HG02870 (cell line): ENCODE measurements at regions not wholly inside any gene's neighbourhood (a gene's known extent, or its start where the extent isn't known, plus 50 kb on each side); places are given as distances from the start of the nearest gene placed in this dataset.
"Not testable (repeated sequence)": the region's sequence is repeated elsewhere in the genome, so short reads cannot be mapped to it uniquely, and the experiment has no call there.

Experiments
- ATAC-seq: cut with Tn5 transposase; IDR thresholded peaks from one replicate; pipeline ENCODE4 v1.9.1; 2021; ENCODE audit warnings: mild to moderate bottlenecking, moderate library complexity; ENCODE audit not compliant: unreplicated experiment

DNA sequence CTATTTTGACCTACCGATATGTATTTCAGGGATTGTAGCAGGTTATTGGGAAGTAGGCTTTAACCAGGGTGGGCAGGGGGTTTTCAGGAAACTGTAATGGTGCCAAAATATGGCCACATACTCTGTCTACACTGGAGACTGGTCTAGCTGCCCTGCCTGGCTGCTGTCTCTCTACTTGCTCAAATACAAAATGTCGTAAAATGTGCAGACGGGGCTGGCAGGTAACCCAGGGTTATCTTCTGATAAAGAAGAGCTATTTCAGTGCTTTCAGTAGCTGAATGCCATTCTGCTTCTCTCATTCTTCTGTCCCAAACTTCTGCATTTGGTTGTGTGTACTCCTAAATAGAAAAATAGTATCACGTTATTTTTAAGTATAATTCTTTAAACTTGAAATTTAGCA lies 616.2 kb downstream of the EPM2A start:
- no peak for ATAC-seq

DNA sequence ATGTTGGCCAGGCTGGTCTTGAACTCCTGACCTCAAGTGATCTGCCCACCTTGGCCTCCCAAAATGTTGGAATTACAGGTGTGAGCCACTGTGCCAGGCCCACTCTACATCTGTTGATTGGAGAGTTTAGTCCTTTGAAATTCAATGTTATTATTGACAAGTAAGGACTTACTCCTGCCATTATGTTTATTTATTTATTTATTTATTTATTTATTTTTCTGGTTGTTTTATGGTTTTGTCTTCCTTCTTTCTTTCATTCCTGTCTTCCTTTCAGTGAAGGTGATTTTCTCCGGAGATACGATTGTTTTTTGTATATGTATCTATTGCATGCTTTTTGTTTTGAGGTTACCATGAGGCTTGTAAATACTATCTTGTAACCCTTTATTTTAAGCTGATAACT lies 602.6 kb downstream of the EPM2A start:
- ATAC-seq: no peak

DNA sequence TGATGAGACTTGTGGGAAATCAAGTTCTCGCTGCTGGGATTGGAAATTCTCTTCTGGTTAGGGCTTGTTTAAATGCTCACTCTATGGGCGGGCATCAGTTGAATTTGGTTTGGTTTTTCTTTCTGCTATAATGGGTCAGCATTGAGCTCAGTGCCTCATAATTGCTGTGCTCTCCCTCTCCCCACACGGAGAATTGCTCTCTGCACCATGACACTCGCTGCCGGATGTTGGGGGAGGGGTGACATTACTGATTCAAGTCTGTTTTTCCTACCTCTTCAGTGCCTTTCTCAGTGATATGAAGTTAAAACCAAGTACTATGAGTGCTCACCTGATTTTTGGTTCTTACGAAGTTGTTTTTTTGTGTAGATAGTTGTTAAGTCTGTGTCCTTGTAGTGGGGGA lies 599.6 kb downstream of the EPM2A start:
- ATAC-seq: no peak

DNA sequence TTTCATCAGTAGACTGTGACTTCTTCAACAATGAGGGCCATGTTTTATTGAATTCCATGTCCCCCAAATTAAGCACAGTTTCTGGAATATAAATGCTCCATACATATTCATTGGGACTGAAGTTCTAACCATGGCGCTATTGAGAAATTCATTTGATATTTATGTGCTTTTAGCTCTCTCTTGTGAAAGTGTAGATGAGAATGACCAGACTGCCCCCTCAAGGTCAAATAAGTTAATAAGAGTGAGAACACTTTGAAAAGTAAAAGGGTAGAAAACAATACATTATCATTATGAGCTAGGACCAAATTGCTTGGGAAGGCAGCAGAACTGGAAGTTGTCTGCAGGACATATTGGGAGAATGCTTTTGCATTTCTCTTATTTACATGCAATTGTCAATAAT lies 597.9 kb downstream of the EPM2A start:
- no peak for ATAC-seq

DNA sequence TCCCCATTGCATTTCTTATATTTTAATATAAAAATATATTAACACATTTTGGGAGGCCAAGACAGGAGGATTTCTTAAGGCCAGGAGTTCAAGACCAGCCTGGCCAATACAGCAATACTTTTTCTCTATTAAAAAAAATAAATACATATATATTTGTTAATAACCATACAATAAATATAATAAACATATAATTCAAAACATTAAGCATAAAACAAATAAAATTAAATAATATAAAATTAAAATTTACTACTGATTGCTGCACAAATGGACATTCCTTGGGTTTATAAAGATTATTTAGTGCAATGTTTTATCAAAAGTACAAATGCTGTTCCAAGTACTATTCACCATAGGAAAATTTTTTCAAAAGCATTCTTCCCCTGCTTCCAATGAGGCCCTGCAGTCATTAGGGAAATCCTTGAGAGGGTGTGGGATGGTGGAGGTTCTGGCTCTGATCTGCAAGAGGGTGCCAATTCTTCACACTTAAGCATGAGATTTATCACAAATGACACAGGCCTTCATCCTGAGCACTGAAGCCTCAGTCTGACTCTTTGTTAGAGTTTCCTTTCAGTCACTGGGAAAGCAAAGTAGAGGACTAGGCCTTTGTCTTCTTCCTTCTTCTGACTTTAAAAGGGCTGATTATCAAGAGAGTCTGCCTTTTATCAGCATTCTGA lies 596.7 kb downstream of the EPM2A start:
- no peak for ATAC-seq

DNA sequence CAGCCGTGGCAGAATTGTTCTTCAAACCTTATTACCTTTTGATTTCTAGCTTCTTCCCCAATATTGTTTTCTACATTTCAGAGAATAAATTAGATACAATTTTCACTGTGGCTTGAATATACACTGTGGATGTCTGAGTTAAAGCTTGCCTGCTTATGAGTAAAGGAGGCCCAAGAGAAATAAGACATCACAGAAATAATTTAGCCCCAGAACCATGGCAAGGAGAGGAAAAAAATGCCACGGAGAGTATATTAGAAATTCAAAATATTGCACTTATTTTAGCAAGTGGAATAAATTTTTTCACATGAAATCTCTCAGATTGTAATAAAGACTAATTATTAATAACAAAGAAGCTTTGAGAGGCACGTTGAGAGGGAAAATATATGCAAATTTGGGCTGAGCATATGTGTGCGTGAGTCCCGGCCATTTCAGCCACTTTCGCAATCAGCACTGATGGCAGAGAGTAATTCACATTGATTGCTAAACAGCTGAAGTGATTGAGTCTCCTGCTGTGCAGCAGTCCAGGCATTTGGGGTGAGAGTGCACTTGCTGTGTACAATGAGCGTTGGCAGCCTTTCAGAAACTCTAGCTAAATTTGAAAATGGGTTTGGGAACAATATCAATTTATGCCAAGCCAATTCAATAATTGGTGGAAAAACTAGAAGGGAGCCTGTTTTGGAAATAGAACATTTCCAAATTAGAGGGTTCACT lies 596.0 kb downstream of the EPM2A start:
- no peak for ATAC-seq

DNA sequence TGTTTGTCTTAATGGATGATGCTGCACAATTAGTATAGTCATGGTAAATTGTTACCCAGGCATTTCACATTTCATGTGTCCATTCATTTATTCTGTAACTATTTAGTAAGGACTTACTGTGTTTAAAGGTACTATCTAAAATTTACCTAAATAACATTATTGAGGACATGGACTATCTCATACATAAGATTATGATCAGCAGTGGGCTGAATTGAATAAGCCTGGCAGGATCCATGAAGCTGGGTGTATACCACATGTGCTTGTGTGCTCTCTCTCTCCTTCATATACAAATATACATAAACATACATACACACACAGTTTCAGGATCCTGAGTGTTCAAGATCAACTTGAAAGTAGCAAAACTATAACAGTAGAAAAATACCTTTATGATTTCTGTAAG lies 595.4 kb downstream of the EPM2A start:
- no peak for ATAC-seq

DNA sequence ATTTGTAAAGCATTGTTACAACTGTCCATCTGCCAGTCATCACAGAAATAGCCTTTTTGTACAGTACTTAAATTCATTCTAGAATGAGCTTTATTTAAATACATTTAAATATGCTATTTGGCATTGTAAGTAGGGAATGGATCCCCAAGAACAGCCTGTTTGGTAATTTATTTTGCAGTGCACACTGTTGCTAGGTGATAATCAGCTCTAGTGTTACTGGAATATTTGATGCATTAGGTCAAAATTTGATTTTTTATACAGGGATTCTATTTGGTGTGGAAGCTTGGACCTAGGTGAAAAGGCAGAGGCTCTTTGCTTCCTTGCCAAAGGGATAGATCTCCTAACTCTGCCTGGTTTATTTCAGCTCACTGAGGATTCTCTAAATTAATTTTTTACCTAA lies 593.7 kb downstream of the EPM2A start:
- ATAC-seq: no peak

DNA sequence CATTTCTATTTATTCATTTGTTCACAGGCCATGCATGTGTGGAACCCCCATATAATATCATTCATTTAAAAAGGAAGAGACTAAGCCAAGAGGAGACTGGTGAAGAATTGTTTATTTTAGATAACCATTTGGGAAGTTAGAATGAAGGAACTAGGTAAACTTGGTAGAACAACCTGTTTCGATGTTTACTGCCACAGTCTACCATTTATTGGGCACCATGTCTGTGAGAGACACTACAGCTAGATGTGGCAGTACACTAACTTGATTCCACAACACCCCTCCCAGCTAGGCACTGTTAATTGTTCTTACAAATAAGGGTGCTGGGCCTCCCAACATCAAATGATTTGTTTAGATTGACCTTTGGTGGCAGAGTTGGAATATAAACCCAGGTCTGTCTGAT lies 592.4 kb downstream of the EPM2A start:
- no peak for ATAC-seq

DNA sequence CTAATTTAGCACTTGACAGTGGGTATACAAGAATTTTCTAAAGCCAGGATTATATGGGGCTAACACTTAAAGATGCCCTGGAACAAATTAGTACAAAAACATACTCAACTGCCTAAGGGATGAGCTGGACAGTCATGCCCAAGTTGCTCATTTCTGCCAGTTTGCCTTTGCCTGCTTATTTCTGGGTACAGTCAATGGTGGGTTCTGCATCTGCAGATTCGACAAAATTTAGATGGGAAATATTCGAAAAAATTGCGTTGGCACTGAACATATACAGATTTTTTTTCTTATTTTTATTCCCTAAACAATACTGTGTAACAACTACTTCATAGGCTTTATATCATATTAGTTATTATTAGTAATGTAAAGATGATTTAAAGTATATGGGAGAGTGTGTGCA lies 591.9 kb downstream of the EPM2A start:
- ATAC-seq: no peak

DNA sequence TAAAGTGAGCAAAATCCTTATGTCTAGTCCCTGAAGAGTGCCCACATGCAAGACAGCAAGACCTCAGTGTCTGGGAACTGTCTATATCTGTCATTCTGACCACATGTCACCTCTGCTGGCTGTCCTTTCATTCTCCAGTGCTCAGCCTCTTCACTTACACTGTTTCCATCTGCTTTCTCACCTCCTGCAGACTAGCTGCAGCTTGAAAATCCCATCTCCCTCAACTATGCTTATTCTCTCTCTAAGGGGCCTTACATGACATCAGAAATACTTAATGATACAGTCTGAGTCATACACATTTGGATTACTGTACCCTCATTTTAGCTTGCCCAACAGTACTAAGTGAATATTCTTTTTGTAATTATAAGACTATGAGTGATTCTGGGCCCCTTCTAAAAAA lies 587.8 kb downstream of the EPM2A start:
- no peak for ATAC-seq

DNA sequence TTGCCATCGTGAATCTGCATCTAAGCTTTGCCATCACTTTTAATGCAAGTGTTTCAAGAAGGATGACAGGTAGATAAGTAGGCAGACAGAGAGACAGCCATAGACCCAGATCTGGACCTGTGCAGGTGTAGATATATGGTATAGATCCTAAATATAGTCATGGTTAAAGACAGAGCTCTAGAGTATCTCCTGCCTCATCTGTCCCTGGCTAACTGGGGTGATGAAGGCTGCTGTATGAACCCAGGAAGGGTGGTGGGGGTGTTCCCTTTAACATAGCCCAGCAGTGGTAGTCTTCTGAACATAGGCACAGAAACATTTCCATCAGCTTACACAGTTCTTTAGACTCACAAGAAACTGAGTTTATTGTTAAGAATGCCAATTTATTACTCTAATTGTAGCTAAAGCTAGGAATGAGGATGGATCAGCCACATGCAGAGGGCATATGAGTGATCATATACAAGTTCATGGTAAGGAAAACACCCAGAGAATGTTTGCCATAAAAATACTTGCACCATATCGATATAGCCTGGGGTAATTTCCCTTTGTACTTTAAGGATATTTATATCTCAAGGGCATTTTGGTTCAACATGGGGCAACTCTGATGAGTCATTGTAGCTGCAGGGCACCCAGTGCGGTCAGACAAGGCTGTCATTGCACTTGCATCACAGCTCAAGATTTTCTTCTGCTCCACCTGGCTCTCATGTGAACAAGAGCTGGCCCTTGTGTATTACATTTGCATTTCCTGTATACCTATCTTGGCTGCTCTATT lies 587.2 kb downstream of the EPM2A start:
- ATAC-seq: no peak

DNA sequence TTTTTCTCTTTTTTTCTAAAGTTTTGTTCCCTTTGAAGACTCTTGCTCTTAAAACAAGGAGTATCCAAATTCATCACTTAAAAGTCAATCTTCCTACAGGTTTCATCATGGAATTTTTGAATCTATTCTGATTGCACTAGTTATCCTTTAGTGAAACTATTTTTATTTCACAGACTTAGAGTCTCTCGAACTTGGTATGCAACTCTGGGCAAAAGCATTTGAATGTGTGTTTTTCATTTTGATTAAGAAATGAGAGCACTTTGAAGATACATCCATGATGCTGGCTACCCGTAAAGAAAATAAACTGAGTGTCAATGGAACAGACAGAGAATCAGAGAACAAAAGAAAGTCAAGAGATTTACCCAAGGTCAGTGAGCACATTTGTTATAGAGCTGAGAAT lies 586.5 kb downstream of the EPM2A start:
- ATAC-seq: no peak

DNA sequence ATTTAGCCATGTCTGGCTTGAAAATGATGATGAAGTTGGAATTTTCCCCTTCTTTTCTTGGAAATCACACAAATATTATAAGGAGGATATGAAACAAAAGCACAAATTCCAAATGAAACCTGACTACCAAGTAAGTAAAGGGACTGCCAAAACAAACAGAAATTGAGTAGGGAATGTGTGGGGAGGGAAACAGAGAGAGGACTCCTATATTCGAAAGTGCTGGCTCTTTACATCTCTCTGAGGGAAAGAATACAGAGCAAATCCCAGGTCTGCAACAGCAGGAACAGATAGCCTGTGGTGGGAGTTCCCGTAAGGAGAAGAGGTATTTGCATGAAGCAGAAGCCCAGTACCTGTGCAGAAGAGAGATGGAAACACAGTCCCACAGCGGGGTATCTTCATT lies 583.7 kb downstream of the EPM2A start:
- ATAC-seq: no peak

DNA sequence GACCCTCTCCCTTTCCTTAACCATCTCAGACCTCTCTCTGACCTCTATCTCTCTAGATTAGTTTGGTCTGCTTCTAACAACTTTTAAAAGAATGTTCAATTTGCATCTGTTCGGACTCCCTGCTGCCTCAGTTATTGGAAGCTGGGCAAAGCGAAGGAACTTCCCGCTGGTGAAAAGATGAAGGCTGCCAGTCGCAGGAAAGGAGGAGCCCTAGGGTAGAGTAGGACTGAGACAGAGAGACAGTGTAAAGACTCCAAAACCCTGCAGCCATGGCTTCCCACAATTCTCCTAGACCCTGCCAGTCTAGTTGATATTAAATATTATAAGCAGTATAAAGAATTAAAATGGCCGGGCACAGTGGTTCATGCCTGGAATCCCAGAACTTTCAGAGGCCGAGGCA lies 581.8 kb downstream of the EPM2A start:
- ATAC-seq: no peak

DNA sequence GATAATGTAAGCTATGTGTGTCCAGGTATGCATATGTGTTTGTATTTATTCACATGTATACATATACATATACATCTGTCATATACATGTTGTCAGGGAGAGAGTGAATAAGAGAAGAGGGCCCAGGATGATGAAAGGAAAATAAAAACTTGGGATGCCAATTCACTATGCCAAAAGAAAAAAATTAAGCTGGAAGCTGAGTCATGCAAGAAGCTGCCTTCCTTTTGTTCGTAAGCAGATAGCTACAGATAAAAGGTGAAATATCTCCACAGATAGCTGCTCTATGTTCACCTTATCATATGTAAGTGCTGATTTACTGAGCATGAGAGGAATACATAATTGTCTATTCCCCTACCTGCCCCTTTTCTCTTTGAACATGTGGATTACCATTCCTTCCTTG lies 579.9 kb downstream of the EPM2A start:
- no peak for ATAC-seq

DNA sequence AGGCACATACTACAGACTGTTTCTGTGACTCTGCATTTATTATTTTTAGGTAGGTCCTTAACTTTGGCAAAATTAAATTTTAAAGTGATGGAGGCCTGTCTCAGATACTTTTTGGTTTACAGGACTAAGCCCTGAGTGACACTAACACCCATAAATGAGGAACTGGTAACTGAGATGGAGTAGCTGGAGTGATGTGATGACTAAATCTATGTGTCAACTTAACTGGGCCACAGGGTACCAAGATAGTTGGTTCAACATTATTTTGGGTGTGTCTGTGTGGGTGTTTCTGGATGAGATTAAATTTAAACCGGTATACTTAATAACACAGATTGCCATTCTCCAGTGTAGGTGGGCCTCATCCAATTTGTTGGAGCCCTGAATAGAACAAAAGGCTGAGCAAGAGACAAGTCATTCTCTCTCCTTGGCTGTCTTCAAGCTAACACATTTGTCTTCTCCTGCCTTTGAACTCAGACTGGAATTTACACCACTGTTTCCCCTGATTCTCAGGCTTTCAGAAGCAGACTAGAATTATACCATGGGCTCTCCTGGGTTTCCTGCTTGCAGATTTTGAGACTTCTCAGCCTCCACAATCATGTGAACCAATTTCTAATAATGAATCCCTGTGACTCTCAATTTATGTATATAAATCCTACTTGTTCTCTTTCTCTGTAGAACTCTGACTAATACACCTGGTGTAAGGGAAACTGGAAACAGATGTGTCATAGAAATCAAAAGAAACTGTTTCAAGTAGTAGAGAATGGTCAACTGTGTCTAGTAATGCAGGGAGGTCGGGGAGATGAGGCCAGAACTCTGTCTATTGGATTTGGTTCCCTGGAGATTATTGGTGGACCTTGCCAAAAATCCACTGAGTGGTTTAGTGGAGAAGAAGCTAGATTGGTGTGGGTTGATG lies 579.2 kb downstream of the EPM2A start:
- no peak for ATAC-seq

DNA sequence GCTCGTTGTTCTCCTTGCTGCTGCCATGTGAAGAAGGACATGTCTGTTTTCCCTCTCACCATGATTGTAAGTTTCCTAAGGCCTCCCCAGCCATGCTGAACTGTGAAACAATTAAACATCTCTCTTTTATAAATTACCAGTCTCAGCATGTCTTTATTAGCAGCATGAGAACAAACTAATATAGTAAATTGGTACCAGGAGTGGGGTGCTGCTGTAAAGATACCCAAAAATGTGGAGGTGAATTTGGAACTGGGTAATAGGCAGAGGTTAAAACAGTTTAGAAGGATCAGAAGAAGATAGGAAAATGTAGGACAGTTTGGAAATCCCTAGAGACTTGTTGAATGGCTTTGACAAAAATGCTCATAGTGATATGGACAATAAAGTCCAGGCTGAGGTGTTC lies 576.7 kb downstream of the EPM2A start:
- ATAC-seq: not testable (repeated sequence)

DNA sequence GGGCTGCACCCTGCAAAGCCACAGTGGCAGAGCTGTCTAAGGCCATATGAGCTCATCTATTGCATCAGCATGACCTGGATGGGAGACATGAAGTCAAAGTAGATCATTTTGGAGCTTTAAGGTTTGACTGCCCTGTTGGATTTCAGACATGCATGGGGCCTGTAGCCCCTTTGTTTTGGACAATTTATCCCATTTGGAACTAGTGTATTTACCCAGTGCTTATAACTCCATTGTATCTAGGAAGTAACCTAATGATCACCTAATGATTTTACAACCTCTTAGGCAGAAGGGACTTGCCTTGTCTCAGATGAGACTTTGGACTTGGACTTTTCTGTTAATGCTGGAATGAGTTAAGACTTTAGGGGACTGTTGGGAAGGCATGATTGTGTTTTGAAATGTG lies 575.4 kb downstream of the EPM2A start:
- no peak for ATAC-seq

DNA sequence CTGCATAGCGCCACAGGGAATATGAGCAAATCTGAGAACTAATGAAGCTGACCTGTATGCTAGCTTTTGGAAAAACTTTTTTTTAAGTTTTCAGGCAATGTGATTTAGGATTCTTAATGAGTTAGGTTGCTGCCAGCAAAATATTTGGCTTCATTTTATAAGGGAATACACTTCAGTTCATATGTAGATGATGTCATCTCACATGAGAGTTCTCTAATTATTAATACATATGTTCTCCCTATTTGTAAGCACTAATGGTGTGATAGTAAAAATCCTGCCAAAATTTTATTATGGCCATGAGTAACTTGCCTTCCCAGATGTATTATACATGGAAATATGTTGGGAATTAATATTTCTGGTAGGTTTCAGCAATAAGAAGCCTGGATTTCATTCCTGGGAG lies 573.8 kb downstream of the EPM2A start:
- ATAC-seq: no peak

DNA sequence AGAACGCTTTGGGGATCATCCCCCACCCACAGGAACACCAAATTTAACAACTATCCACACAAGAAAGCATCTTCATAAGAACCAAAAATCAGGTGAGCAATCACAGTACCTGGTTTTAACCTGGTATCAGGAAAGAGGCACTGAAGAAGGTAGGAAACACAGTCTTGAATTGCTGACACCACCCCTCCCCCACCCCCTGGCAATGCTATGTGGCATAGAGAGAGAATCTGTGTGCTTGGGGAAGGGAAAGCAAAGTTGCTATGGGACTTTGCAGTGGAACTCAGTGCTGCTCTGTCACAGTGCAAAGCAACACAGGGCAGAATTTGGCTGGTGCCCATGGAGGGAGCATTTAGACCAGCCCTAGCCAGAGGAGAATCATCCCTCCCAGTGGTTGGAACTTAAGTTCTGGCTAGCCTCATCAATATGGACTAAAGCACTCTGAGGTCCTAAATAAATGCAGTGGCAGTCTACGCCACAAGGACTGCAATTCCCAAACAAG lies 565.5 kb downstream of the EPM2A start:
- no peak for ATAC-seq
